BLaER1 (cell line): ENCODE measurements at regions not wholly inside any gene's neighbourhood (a gene's known extent, or its start where the extent isn't known, plus 50 kb on each side); places are given as distances from the start of the nearest gene placed in this dataset.

Experiments used
- H3K27ac ChIP-seq: shearing (Covaris generic); formaldehyde crosslinking; 2 replicates; pipeline ENCODE4 v1.8.1; 2022
- H3K27me3 ChIP-seq: shearing (Covaris generic); formaldehyde crosslinking; 2 replicates; pipeline ENCODE4 v1.8.1; 2022
- H3K36me3 ChIP-seq: shearing (Covaris generic); formaldehyde crosslinking; 2 replicates; pipeline ENCODE4 v1.8.1; 2022
- H3K4me1 ChIP-seq: shearing (Covaris generic); formaldehyde crosslinking; 2 replicates; pipeline ENCODE4 v1.8.1; 2022
- H3K4me2 ChIP-seq: shearing (Covaris generic); formaldehyde crosslinking; 2 replicates; pipeline ENCODE4 v1.8.1; 2022
- H3K4me3 ChIP-seq: shearing (Covaris generic); formaldehyde crosslinking; 2 replicates; pipeline ENCODE4 v1.8.1; 2022
- H3K9ac ChIP-seq: shearing (Covaris generic); formaldehyde crosslinking; 2 replicates; pipeline ENCODE4 v1.8.1; 2022
- H3K9me3 ChIP-seq: shearing (Covaris generic); formaldehyde crosslinking; 2 replicates; pipeline ENCODE4 v1.8.1; 2022
- H4K20me1 ChIP-seq: shearing (Covaris generic); formaldehyde crosslinking; 2 replicates; pipeline ENCODE4 v1.8.1; 2022
- Cebpa-rat ChIP-seq: shearing (Covaris generic); IDR thresholded peaks from 2 replicates; pipeline ENCODE4 v1.8.1; 2022

DNA sequence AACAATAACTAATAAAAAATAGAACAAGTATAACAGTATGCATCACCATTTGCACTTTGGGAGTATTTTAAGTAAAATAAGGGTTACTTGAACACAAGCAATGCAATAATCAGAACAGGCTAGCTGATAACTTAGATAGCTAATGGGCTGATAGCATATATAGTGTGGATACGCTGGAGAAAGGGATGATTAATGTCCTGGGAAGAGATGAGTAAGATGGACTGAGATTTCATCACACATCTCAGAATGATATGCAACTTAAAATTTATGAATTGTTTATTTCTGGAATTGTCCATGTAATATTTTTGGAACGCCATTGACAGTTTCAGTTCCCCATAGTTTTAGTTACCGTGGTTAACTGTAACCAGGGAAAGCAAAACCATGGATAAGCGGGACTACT, 173.6 kb downstream of the ISL1 start:
- no peak for TF ChIP-seq Cebpa-rat
- Histone ChIP-seq H3K36me3 (no peaks in the 10 kb centered on the region), H4K20me1 (no peaks in the 10 kb centered on the region), H3K4me2 (no peak overlapping the region), H3K4me1 (no peaks in the 10 kb centered on the region), H3K27ac (no peak overlapping the region), H3K9ac (no peak overlapping the region), H3K4me3 (no peak overlapping the region), H3K27me3 (no peaks in the 10 kb centered on the region), H3K9me3 (no peaks in the 10 kb centered on the region)

GRCh38 chr5:51558682-51559081, 175.4 kb downstream of the ISL1 start:
- Histone ChIP-seq H3K9me3 (no peaks in the 10 kb centered on the region), H3K27ac (no peak overlapping the region), H3K4me3 (no peak overlapping the region), H3K36me3 (no peaks in the 10 kb centered on the region), H4K20me1 (no peaks in the 10 kb centered on the region), H3K9ac (no peak overlapping the region), H3K27me3 (no peaks in the 10 kb centered on the region), H3K4me2 (no peak overlapping the region), H3K4me1 (no peaks in the 10 kb centered on the region)
- TF ChIP-seq Cebpa-rat = no peak

GRCh38 chr5:51559339-51559738, 176.1 kb downstream of the ISL1 start:
- no peaks in the 10 kb centered on the region for H4K20me1 ChIP-seq
- no peaks in the 10 kb centered on the region for H3K9me3 ChIP-seq
- H3K4me1 ChIP-seq = no peaks in the 10 kb centered on the region
- no peaks in the 10 kb centered on the region for H3K36me3 ChIP-seq
- H3K9ac ChIP-seq = no peak overlapping the region
- no peak for TF ChIP-seq Cebpa-rat
- no peak overlapping the region for H3K4me3 ChIP-seq
- H3K27ac ChIP-seq = no peak overlapping the region
- H3K4me2 ChIP-seq = no peak overlapping the region
- no peaks in the 10 kb centered on the region for H3K27me3 ChIP-seq

DNA sequence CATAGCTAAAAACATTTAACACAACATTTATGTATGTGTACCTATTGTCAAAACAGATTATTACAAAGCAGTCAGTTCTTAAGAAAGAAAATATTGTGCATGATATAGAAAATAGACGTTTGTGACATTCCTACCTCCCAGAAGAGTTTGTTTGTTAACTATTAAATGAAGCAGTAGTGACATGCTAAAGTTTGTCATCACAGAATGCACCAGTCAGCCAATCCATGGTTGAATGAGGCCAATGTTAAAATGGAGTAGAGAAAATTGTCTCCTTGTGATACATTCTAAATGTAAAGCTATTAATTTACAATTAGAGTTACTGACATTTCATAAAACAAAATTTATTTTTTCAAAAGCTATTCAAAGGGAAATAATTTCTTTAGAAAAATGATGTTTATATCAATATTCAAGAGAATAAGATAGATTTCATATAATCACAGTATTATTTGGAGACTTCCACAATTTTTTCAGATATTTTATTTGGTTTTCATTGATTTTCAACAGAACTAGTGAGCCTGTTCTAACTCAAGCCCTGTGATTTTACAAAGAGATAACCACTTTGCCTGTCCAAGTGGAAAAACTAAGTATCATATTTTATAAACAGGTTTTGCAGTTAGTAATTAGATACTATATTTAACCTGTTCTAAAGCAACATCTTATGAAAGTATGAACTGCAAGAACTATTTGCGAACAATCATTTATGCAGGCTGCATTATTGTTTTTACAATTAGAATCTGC, 176.8 kb downstream of the ISL1 start:
- Histone ChIP-seq H3K27me3 (no peaks in the 10 kb centered on the region), H3K27ac (no peak overlapping the region), H3K4me1 (no peaks in the 10 kb centered on the region), H3K4me2 (no peak overlapping the region), H4K20me1 (no peaks in the 10 kb centered on the region), H3K4me3 (no peak overlapping the region), H3K9me3 (no peaks in the 10 kb centered on the region), H3K36me3 (no peaks in the 10 kb centered on the region), H3K9ac (no peak overlapping the region)
- TF ChIP-seq Cebpa-rat = no peak

DNA sequence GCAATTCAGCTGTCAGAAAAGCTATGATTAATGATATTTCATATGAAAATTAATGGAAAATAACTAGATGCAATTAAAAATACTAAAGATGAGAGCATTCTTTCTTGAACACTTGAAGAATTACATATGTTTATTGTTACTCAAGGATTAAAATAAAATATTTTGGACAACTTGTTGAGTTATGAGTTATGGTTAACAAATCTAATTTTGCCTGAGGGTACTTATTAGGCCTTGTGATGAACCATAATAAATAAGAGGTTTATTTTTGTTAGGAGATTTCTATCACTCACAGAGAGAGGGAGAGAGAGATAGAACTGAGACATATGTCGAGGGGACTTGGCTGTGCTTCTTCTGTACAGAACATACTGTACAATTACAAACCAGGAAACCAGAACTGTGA, 183.7 kb downstream of the ISL1 start:
- Histone ChIP-seq H3K27me3 (no peaks in the 10 kb centered on the region), H3K36me3 (no peaks in the 10 kb centered on the region), H3K4me1 (no peaks in the 10 kb centered on the region), H3K9me3 (no peaks in the 10 kb centered on the region), H3K9ac (no peak overlapping the region), H4K20me1 (no peaks in the 10 kb centered on the region), H3K4me2 (no peak overlapping the region), H3K4me3 (no peak overlapping the region), H3K27ac (no peak overlapping the region)
- TF ChIP-seq Cebpa-rat = no peak

DNA sequence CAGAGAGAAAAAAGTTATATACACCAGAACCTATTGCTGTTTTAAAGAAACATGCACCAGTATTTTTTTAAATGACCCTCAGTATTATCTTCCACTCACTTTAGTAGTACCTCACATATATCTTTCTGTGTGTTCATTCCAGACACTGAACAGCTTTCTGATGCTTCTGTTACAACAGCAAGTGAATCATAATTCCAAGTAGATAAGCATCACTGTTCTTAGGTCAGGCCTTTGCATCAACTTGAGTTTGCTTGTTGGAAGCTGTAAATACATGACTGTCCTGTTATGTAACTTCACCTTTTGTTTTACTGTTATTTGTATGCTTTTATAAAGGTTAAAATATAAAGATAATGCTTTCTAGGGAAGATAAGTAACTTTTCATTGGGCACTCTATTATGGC, 184.4 kb downstream of the ISL1 start:
- Histone ChIP-seq H3K27me3 (no peaks in the 10 kb centered on the region), H3K4me2 (no peak overlapping the region), H3K4me3 (no peak overlapping the region), H3K36me3 (no peaks in the 10 kb centered on the region), H3K27ac (no peak overlapping the region), H3K9me3 (no peaks in the 10 kb centered on the region), H3K9ac (no peak overlapping the region), H3K4me1 (no peaks in the 10 kb centered on the region), H4K20me1 (no peaks in the 10 kb centered on the region)
- TF ChIP-seq Cebpa-rat = no peak

DNA sequence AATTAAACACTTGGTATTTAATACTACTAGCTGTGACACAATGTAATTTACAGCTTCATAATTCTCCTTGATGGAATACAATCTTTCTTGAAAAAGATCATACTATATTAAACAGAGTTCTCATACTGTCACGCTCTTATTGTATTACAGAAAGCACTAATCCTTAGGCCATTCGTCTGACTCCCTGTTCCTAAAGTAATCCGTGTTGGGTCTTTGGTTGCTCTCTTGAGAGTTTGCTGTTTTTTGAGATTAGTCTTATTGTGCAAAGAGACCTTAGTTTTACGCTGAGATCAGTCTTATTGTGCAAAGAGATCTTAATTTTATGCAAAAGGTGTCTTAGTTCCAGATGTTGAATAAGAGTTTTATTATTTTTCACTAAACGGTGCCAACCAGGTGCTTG, 190.6 kb downstream of the ISL1 start:
- no peak for TF ChIP-seq Cebpa-rat
- Histone ChIP-seq H3K27me3 (no peaks in the 10 kb centered on the region), H3K9ac (no peak overlapping the region), H3K4me1 (no peaks in the 10 kb centered on the region), H3K9me3 (no peaks in the 10 kb centered on the region), H3K4me3 (no peak overlapping the region), H3K36me3 (no peaks in the 10 kb centered on the region), H3K4me2 (no peak overlapping the region), H3K27ac (no peak overlapping the region), H4K20me1 (no peaks in the 10 kb centered on the region)

DNA sequence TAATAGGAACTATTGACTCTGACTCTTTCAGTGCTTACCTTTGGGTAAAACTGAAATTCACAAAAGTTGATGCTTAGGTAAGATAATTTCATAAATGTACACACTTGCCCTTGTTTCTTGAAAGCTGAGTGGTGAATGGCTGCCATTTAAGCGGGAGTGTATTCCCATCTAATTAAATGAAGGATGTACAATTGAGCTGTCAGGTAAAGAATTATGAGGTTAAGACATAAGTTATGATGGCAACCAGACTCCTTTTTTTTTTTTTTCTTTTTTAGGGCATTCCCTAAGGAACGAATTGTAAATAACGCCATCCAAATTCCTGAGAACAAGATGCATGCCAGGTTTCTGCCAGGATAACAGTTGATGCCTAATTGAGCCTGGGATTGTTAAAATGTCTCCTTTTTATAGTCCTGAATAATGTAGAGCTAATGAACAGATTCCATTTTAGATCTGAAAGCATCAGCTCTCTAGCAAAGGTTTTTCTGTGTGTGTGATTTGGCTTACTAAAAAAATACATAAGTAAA, 199.7 kb downstream of the ISL1 start:
- H3K27me3 ChIP-seq = no peaks in the 10 kb centered on the region
- no peak overlapping the region for H3K4me2 ChIP-seq
- TF ChIP-seq Cebpa-rat = no peak
- no peak overlapping the region for H3K4me3 ChIP-seq
- no peaks in the 10 kb centered on the region for H3K4me1 ChIP-seq
- H4K20me1 ChIP-seq = no peaks in the 10 kb centered on the region
- no peaks in the 10 kb centered on the region for H3K9me3 ChIP-seq
- H3K9ac ChIP-seq = no peak overlapping the region
- no peak overlapping the region for H3K27ac ChIP-seq
- H3K36me3 ChIP-seq = no peaks in the 10 kb centered on the region

DNA sequence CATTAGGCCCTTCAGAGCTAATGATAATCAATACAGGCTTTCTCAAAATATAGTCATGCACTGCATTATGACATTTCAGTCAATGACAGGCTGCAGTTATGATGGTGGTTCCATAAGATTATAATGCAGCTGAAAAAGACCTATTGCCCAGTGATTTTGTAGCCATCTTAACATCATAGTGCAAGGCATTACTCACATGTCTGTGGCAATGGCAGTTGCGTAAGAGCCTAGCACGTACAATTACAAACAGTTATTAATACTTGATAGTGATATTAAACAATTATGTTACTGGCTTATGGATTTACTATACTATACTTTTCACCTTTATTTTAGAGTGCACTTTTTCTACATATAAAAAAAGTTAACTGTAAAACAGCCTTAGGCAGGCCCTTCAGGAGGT, 214.8 kb downstream of the ISL1 start:
- Histone ChIP-seq H3K36me3 (no peaks in the 10 kb centered on the region), H4K20me1 (no peaks in the 10 kb centered on the region), H3K4me1 (no peaks in the 10 kb centered on the region), H3K4me2 (no peak overlapping the region), H3K27ac (no peak overlapping the region), H3K4me3 (no peak overlapping the region), H3K27me3 (no peaks in the 10 kb centered on the region), H3K9ac (no peak overlapping the region), H3K9me3 (no peaks in the 10 kb centered on the region)
- TF ChIP-seq Cebpa-rat = no peak

DNA sequence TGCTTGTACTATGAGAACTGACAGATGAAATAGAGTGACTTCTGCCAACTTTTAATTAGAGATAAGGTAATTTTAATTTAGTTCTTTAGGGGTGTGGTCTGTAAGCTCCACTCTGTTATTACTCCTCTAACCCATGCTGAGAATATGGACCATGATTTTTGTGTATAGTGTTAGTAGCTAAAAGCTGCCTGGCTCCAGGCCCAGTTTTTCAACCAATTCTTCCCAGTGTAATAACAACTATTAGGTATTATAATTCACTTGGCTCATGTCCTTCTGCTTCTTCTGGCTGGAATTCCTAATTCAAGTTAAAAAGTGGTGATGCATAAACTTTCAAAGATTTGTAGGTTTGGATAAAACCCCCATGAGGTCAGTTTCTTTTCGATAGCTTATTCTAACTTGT, 216.3 kb downstream of the ISL1 start:
- Histone ChIP-seq H4K20me1 (no peaks in the 10 kb centered on the region), H3K27ac (no peak overlapping the region)

DNA sequence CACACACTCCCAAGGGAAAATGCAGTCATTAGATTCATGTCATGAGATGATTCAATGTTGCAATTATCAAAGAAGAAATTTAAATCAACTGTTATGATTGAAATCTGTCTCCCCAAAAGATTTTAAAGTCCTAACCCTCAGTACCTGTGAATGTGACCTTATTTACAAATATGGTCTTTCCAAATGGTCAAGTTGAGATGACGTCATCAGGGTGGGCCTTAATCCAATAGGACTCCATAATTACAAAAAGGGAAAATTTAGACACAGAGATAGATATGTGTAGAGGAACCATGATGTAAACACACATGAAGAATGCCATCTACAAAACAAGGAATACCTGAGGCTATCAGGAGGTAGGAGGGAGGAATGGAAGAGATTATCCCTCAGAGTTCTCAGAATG, 221.1 kb downstream of the ISL1 start:
- no peaks in the 10 kb centered on the region for H3K36me3 ChIP-seq
- no peaks in the 10 kb centered on the region for H3K9me3 ChIP-seq
- no peaks in the 10 kb centered on the region for H3K4me1 ChIP-seq
- no peak overlapping the region for H3K4me3 ChIP-seq
- H4K20me1 ChIP-seq = no peaks in the 10 kb centered on the region
- TF ChIP-seq Cebpa-rat = no peak
- H3K27ac ChIP-seq = no peak overlapping the region
- no peak overlapping the region for H3K4me2 ChIP-seq
- no peaks in the 10 kb centered on the region for H3K27me3 ChIP-seq
- H3K9ac ChIP-seq = no peak overlapping the region

More for the DNA sequence above, 216.3 kb downstream of the ISL1 start:
- no peaks in the 10 kb centered on the region for H3K27me3 ChIP-seq
- no peak overlapping the region for H3K9ac ChIP-seq
- H3K4me1 ChIP-seq = no peaks in the 10 kb centered on the region
- TF ChIP-seq Cebpa-rat = no peak
- H3K4me3 ChIP-seq = no peak overlapping the region
- H3K4me2 ChIP-seq = no peak overlapping the region
- H3K9me3 ChIP-seq = no peaks in the 10 kb centered on the region
- no peaks in the 10 kb centered on the region for H3K36me3 ChIP-seq
